Neural cell (in vitro differentiated cells): ENCODE measurements at regions not wholly inside any gene's neighbourhood (a gene's known extent, or its start where the extent isn't known, plus 50 kb on each side); places are given as distances from the start of the nearest gene placed in this dataset.

Experiments
- H2AFZ ChIP-seq: fragments of 200-600, 300-800 bp; sonication (generic), shearing (Covaris generic); 2 replicates; pipeline ENCODE4 v1.6.0; 2014; ENCODE audit warnings: low read depth, mild to moderate bottlenecking, antibody characterized with exemption, low read length, moderate library complexity
- H3F3A ChIP-seq: fragments of 200-600 bp; shearing (Covaris generic); 2 replicates; pipeline ENCODE4 v1.6.1; 2016; ENCODE audit warnings: mild to moderate bottlenecking, moderate library complexity, mixed read lengths, antibody characterized with exemption, low read length; ENCODE audit not compliant: insufficient read depth, poor library complexity, severe bottlenecking
- H3K27ac ChIP-seq: fragments of 200-600, 300-800 bp; sonication (generic), shearing (Covaris generic); 2 replicates; pipeline ENCODE4 v1.5.1; 2014; ENCODE audit warnings: mild to moderate bottlenecking, low read length, moderate library complexity
- H3K27me3 ChIP-seq: fragments of 300-800, 200-600 bp; sonication (generic), shearing (Covaris generic); 2 replicates; pipeline ENCODE4 v1.6.0; 2014; ENCODE audit warnings: mild to moderate bottlenecking, low read depth, low read length, moderate library complexity; ENCODE audit not compliant: insufficient read depth
- H3K36me3 ChIP-seq: fragments of 300-800, 200-600 bp; sonication (generic), shearing (Covaris generic); 2 replicates; pipeline ENCODE4 v1.5.1; 2014; ENCODE audit warnings: mild to moderate bottlenecking, antibody characterized with exemption, low read length, moderate library complexity; ENCODE audit not compliant: insufficient read depth
- H3K4me2 ChIP-seq: fragments of 300-800, 200-600 bp; sonication (generic), shearing (Covaris generic); 2 replicates; pipeline ENCODE4 v1.6.0; 2014; ENCODE audit warnings: mild to moderate bottlenecking, low read length
- H3K4me3 ChIP-seq: fragments of 300-800, 200-600 bp; sonication (generic), shearing (Covaris generic); 2 replicates; pipeline ENCODE4 v1.5.1; 2014; ENCODE audit warnings: mild to moderate bottlenecking, low read length, moderate library complexity
- H3K79me2 ChIP-seq: fragments of 200-600 bp; shearing (Covaris generic); replicated peaks from 2 replicates; pipeline ENCODE4 v1.6.0; 2014; ENCODE audit warnings: mild to moderate bottlenecking, low read length, moderate library complexity; ENCODE audit not compliant: insufficient read depth
- H3K9ac ChIP-seq: fragments of 300-800, 200-600 bp; sonication (generic), shearing (Covaris generic); 2 replicates; pipeline ENCODE4 v1.6.1; 2016; ENCODE audit warnings: mild to moderate bottlenecking, low read length, mixed read lengths
- H3K9me2 ChIP-seq: fragments of 200-600 bp; shearing (Covaris generic); 2 replicates; pipeline ENCODE4 v1.6.1; 2016; ENCODE audit warnings: mild to moderate bottlenecking, low read length, mixed read lengths; ENCODE audit not compliant: insufficient read depth
- H3K9me3 ChIP-seq: fragments of 200-600, 300-800 bp; sonication (generic), shearing (Covaris generic); 2 replicates; pipeline ENCODE4 v1.6.1; 2016; ENCODE audit warnings: mild to moderate bottlenecking, mixed run types, low read length, moderate library complexity, mixed read lengths
- H4K20me1 ChIP-seq: fragments of 200-600 bp; shearing (Covaris generic); 2 replicates; pipeline ENCODE4 v1.6.1; 2016; ENCODE audit warnings: mild to moderate bottlenecking, mixed run types; ENCODE audit not compliant: insufficient read depth
- EP300 ChIP-seq: fragments of 450-650 bp; conservative IDR thresholded peaks from 2 replicates; pipeline ENCODE4 v1.6.1; 2014; ENCODE audit warnings: antibody characterized with exemption, mild to moderate bottlenecking, moderate library complexity; ENCODE audit not compliant: poor library complexity, severe bottlenecking
- EZH2 ChIP-seq: fragments of 200-600, 300-800 bp; shearing (Covaris generic), sonication (generic); IDR thresholded peaks from 2 replicates; pipeline ENCODE4 v1.6.1; 2014; ENCODE audit warnings: antibody characterized with exemption, low read length, borderline replicate concordance, mild to moderate bottlenecking; ENCODE audit not compliant: insufficient read depth, poor library complexity, severe bottlenecking
- MXI1 ChIP-seq: fragments of 450-650 bp; conservative IDR thresholded peaks from 2 replicates; pipeline ENCODE4 v1.6.1; 2014; ENCODE audit warnings: antibody characterized with exemption, mild to moderate bottlenecking; ENCODE audit not compliant: poor library complexity, severe bottlenecking
- POLR2AphosphoS5 ChIP-seq: IDR thresholded peaks from 2 replicates; pipeline ENCODE4 v1.6.1; 2012
- RAD21 ChIP-seq: fragments of 450-650 bp; conservative IDR thresholded peaks from 2 replicates; pipeline ENCODE4 v1.6.1; 2014; ENCODE audit warnings: antibody characterized with exemption, mild to moderate bottlenecking, moderate library complexity
- SMC3 ChIP-seq: fragments of 450-650 bp; conservative IDR thresholded peaks from 2 replicates; pipeline ENCODE4 v1.6.1; 2014; ENCODE audit warnings: antibody characterized with exemption, mild to moderate bottlenecking, moderate library complexity; ENCODE audit not compliant: poor library complexity
- TAF1 ChIP-seq: IDR thresholded peaks from 2 replicates; pipeline ENCODE4 v1.6.1; 2012; ENCODE audit warnings: low read depth
- TF ChIP-seq, protein P1 (sequence below): fragments of 450-650 bp; IDR thresholded peaks from 2 replicates; pipeline ENCODE4 v1.5.1; 2014; ENCODE audit warnings: antibody characterized with exemption, mild to moderate bottlenecking, moderate library complexity; ENCODE audit not compliant: poor library complexity, severe bottlenecking
- TF ChIP-seq, protein P2 (sequence below): IDR thresholded peaks from 2 replicates; pipeline ENCODE4 v1.6.1; 2012; ENCODE audit warnings: borderline replicate concordance

DNA sequence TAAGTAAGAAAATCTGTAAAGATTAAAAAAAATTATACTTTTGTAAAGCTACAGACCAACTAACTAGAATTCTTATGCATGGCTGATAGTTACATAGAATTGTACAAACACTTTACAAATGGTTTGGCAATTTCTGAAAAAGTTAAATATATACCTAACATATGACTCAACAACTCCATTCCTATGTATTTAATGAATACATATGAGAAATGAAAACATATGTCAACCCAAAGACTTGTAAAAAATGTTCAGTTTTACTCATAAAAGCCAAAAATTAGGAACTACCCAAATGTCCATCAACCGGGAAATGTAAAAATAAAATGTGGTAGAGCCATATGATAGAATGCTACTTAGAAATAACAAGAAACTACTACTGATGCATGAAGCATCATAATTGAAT lies 152.6 kb upstream of the NRG3 start:
- H3F3A ChIP-seq: no peaks in the 10 kb centered on the region
- no peaks in the 10 kb centered on the region for H3K79me2 ChIP-seq
- TF ChIP-seq, protein P1, sequence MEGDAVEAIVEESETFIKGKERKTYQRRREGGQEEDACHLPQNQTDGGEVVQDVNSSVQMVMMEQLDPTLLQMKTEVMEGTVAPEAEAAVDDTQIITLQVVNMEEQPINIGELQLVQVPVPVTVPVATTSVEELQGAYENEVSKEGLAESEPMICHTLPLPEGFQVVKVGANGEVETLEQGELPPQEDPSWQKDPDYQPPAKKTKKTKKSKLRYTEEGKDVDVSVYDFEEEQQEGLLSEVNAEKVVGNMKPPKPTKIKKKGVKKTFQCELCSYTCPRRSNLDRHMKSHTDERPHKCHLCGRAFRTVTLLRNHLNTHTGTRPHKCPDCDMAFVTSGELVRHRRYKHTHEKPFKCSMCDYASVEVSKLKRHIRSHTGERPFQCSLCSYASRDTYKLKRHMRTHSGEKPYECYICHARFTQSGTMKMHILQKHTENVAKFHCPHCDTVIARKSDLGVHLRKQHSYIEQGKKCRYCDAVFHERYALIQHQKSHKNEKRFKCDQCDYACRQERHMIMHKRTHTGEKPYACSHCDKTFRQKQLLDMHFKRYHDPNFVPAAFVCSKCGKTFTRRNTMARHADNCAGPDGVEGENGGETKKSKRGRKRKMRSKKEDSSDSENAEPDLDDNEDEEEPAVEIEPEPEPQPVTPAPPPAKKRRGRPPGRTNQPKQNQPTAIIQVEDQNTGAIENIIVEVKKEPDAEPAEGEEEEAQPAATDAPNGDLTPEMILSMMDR: no peak
- TF ChIP-seq MXI1 (no peak), POLR2AphosphoS5 (no peak), TAF1 (no peak), EP300 (no peak)
- no peak overlapping the region for H3K4me3 ChIP-seq
- no peaks in the 10 kb centered on the region for H4K20me1 ChIP-seq
- H3K9me3 ChIP-seq: no peaks in the 10 kb centered on the region
- H3K4me2 ChIP-seq: no peak overlapping the region
- H3K36me3 ChIP-seq: no peaks in the 10 kb centered on the region
- H3K27me3 ChIP-seq: no peaks in the 10 kb centered on the region
- no peaks in the 10 kb centered on the region for H3K9me2 ChIP-seq
- no peak overlapping the region for H2AFZ ChIP-seq
- H3K27ac ChIP-seq: no peak overlapping the region
- no peak overlapping the region for H3K9ac ChIP-seq

DNA sequence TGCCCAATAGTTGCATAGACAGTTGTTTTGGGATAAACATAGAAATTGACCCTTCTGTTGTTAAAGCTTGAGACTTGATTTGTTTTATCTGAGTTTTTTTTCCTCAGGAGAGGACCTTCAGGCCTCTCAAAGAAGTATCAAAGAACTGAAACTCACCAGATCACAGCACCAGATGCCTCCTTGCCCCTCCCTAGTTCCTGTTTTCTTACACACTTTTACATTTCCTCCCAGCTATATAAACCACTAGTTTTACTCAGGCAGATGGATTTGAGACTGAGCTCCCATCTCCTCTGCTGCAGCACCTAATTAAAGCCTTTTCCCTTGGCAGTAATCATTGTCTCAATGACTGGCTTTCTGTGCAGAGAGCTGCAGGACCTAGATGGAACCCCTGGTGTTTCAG lies 150.6 kb upstream of the NRG3 start:
- H3K36me3 ChIP-seq: no peaks in the 10 kb centered on the region

DNA sequence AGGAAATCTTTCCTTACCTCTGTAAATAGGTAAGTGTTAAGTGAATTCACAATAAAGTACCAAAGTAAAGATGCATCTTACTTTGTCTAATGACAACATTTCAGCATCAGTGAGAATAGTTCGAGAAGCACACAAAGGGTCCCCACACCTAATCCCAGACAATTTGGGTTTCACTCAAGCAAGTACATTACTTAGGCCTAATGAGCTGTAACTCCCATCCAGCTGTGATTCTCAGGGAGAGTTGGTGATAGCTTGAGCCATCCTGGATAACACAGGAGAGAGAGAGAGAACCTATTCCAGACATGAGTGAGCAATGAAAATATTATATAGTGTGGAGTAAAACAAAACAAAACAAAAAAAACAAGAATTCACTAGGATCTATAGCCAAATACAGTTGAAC lies 149.1 kb upstream of the NRG3 start:
- no peak overlapping the region for H2AFZ ChIP-seq
- H3K27me3 ChIP-seq: no peaks in the 10 kb centered on the region
- no peaks in the 10 kb centered on the region for H3K79me2 ChIP-seq
- H3K27ac ChIP-seq: no peak overlapping the region
- no peak overlapping the region for H3K4me2 ChIP-seq
- H3K9ac ChIP-seq: no peak overlapping the region
- no peaks in the 10 kb centered on the region for H4K20me1 ChIP-seq
- no peaks in the 10 kb centered on the region for H3K9me3 ChIP-seq
- no peak overlapping the region for H3K4me3 ChIP-seq
- TF ChIP-seq RAD21 (no peak), EZH2 (no peak), TAF1 (no peak), MXI1 (no peak), POLR2AphosphoS5 (no peak), EP300 (no peak), SMC3 (no peak)
- TF ChIP-seq, protein P1: no peak
- TF ChIP-seq, protein P2, sequence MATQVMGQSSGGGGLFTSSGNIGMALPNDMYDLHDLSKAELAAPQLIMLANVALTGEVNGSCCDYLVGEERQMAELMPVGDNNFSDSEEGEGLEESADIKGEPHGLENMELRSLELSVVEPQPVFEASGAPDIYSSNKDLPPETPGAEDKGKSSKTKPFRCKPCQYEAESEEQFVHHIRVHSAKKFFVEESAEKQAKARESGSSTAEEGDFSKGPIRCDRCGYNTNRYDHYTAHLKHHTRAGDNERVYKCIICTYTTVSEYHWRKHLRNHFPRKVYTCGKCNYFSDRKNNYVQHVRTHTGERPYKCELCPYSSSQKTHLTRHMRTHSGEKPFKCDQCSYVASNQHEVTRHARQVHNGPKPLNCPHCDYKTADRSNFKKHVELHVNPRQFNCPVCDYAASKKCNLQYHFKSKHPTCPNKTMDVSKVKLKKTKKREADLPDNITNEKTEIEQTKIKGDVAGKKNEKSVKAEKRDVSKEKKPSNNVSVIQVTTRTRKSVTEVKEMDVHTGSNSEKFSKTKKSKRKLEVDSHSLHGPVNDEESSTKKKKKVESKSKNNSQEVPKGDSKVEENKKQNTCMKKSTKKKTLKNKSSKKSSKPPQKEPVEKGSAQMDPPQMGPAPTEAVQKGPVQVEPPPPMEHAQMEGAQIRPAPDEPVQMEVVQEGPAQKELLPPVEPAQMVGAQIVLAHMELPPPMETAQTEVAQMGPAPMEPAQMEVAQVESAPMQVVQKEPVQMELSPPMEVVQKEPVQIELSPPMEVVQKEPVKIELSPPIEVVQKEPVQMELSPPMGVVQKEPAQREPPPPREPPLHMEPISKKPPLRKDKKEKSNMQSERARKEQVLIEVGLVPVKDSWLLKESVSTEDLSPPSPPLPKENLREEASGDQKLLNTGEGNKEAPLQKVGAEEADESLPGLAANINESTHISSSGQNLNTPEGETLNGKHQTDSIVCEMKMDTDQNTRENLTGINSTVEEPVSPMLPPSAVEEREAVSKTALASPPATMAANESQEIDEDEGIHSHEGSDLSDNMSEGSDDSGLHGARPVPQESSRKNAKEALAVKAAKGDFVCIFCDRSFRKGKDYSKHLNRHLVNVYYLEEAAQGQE: no peak
- H3K36me3 ChIP-seq: no peaks in the 10 kb centered on the region
- H3F3A ChIP-seq: no peaks in the 10 kb centered on the region
- H3K9me2 ChIP-seq: no peaks in the 10 kb centered on the region

More for the DNA sequence above, 150.6 kb upstream of the NRG3 start:
- H3K27ac ChIP-seq: no peak overlapping the region
- H4K20me1 ChIP-seq: no peaks in the 10 kb centered on the region
- H3K4me2 ChIP-seq: no peak overlapping the region
- H3K27me3 ChIP-seq: no peaks in the 10 kb centered on the region
- H3K79me2 ChIP-seq: no peaks in the 10 kb centered on the region
- no peaks in the 10 kb centered on the region for H3K9me2 ChIP-seq
- H3K4me3 ChIP-seq: no peak overlapping the region
- TF ChIP-seq RAD21 (no peak), EZH2 (no peak)
- TF ChIP-seq, protein P1: no peak
- no peaks in the 10 kb centered on the region for H3F3A ChIP-seq
- H3K9me3 ChIP-seq: no peaks in the 10 kb centered on the region
- no peak overlapping the region for H2AFZ ChIP-seq
- H3K9ac ChIP-seq: no peak overlapping the region
